ENCODE measurements at regions not wholly inside any gene's neighbourhood (a gene's known extent, or its start where the extent isn't known, plus 50 kb on each side); places are given as distances from the start of the nearest gene placed in this dataset.
"Not testable (repeated sequence)": the region's sequence is repeated elsewhere in the genome, so short reads cannot be mapped to it uniquely, and the experiment has no call there.

DNA sequence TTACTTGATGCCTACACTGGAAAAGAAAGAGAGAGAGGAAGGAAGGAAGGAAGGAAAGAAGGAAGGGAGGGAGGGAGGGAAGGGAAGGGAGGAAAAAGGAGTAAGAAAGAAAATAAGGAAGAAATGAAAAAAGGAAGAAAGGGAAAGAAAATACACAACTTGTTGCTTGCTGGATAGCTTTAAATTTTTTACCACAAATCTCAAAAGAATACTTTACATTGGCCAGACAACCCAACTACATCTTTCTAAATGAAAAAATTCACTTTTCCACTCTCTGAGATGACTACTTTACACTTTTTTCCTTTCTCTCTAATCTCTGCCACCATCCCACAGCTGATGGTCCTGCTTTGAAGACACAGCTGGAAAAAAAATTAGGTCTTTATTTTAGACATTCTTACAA is 228.9 kb upstream of the FAM78B start:
- DNase-seq, result no peak

GRCh38 chr1:166409253-166410082 is 242.7 kb upstream of the FAM78B start:
- DNase-seq, result not testable (repeated sequence)

GRCh38 chr1:166410083-166410385 is 243.2 kb upstream of the FAM78B start:
- no peak for DNase-seq

DNA sequence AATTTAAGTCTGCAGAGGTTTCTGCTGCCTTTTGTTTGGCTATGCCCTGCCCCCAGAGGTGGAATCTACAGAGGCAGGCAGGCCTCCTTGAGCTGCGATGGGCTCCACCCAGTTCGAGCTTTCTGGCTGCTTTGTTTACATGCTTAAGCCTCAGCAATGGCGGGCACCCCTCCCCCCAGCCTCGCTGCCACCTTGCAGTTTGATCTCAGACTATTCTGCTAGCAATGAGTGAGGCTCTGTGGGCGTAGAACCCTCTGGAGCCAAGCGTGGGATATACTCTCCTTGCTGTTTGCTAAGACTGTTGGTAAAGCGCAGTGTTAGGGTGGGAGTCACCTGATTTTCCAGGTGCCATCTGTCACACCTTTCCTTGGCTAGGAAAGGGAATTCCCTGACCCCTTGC is 250.0 kb upstream of the FAM78B start:
- DNase-seq, result not testable (repeated sequence)

- DNase-seq, result no peak
Observed at GRCh38 chr1:166418344-166418933, 251.6 kb upstream of the FAM78B start.

DNA sequence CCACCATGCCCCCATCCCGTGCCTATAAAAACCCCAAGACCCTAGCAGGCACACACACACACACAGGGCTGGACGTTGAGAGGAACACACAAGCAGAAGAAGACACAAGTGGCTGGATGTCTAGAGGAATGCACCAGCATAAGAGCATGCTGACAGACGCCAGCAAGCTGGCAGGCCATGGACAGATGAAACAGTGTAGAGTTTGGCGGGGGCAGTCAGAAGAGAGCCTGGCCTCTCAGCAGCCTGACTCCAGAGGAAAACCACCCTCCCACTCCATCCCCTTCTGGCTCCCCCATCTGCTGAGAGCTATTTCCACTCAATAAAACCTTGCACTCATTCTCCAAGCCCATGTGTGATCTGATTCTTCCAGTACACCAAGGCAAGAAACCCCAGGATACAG is 255.8 kb upstream of the FAM78B start:
- not testable (repeated sequence) for DNase-seq

- DNase-seq, result no peak
Observed at GRCh38 chr1:166432655-166433054, 265.9 kb upstream of the FAM78B start.

- not testable (repeated sequence) for DNase-seq
Observed at GRCh38 chr1:166433404-166434304, 266.9 kb upstream of the FAM78B start.

GRCh38 chr1:166457700-166458099 is 290.9 kb upstream of the FAM78B start:
- DNase-seq, result no peak

DNA sequence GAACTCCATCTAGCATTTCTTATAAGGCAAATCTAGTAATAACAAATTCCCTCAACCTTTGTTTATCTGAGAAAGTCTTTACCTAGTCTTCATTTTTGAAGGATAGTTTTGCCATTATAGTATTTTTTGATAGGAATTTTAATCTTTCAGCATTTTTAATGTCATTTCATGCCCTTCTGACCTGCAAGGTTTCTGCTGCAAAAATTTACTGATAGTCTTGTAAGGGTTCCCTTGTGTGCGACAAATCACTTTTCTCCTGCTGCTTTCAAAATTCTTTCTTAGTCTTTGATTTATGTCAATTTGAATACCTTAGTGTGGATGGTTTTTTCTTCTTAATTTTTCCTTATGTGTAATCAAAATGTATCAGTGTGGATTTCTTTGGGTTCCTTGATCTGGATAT is 297.5 kb upstream of the FAM78B start:
- no peak for DNase-seq

GRCh38 chr1:166470014-166470413 is 303.2 kb upstream of the FAM78B start:
- no peak for DNase-seq

DNA sequence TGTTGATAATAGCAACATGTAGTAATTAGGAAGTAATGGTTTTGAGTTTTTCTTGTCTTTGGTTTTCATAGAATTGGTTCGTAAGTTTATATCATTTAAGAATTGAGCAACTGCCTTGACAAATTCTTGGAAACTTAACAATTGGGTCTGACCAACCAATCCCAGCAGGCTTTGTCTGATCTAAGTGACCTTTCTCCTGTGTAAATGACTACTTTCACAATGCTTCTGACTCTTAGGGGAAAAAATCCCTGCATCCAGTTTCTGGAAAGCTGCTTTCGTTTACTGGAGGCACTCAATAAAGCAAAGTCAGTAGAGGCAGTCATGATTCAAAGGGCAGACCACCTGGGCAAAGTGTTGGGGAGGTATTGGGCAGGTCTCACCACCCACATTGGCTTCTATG is 303.6 kb upstream of the FAM78B start:
- DNase-seq, result no peak

DNA sequence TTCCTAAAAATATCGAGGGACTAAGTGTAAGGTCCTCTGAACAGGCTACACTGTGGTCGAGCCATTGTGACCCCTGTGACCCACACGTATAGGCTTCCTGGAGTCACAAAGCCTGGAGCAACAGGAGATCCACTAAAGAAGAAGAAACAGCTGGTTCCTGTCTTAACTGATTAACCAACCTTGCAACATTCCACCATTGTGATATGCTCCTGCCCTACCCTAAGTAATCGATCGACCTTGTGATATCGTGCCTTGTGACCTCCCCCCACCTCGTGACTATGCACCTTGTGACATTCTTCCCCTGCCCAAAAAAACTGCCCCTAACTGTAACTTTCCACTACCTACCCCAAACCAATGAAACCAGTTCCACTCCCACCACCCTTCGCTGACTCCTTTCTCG is 304.6 kb upstream of the FAM78B start:
- no peak for DNase-seq

GRCh38 chr1:166479052-166479631 is 312.3 kb upstream of the FAM78B start:
- DNase-seq, result peak; percentile 63

DNA sequence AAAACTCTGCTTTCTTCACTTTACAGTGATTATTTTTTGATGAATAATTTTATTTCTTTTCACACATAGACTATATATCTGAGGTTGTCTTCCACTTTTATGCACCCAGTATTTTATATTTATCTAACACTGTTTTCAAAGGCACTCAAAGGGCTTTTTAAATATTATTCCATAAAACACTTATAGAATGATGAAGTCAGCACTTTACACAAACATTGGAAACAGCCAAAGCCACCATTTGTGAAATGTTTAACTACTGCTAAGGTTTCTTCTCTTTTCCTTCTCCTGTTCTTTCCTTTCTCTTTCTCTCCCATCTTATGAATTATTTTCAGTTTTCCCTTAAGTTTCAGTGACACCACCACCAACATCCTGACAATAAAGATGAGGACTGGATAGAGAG is 317.7 kb upstream of the FAM78B start:
- no peak for DNase-seq

DNA sequence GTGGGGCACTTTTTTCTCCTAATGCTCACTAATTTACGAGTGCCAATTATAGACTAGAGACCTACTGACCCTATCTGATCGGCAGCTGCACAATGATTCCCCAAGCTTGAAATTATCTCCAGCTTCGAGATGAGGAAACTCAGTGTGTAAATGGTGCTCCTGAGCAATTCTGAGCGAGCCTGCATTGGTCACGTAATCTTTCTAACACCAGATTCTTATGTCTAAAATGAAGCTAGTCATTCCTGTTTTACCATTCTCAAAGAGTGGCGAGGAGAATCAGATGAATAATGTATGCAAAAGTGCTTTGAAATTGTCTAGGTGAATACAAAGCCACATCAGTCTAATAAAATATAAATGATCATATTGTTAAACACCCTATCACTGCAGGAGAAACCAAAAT is 318.1 kb upstream of the FAM78B start:
- no peak for DNase-seq

GRCh38 chr1:166485620-166486019 is 318.8 kb upstream of the FAM78B start:
- no peak for DNase-seq

- DNase-seq, result no peak
Observed at GRCh38 chr1:166488327-166488726, 321.5 kb upstream of the FAM78B start.

- no peak for DNase-seq
Observed at GRCh38 chr1:166489356-166489669, 322.5 kb upstream of the FAM78B start.

DNA sequence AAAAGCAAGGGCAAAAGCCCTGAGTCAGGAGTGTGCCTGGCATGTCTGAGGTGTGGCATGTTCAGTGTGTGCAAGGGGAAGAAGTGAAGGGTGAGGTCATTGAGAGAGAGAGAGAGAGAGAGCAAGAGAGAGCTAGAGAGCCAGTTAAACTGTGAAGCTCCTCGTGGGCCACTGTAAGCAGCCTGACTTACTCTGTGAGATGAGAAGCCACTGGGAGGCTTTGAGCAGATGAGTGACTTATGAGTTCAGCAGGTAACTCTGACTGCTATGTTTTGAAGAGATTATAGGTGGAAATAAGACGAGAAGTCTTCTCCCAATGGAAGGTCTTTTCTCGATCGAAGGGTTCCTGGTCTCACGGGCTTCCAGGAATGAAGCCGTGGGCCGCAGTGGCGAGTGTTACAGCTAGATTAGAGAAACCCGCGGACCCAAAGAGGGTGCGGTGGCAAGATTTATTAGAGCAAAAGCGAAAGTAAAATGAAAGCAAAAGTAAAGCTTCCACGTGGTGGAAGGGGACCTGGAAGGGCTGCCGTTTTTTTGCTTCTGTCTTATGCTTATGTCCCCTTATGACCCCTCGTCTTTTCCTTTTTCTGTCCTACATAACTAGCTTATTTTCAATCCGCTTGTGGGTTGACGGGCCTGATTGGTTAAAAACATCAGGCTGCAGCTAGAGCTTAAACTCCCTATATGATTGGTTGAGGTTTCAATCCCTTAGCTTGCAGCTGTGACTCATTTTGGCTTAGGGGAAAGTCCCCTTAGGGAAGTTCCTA is 323.1 kb upstream of the FAM78B start:
- peak; percentile 63 for DNase-seq

- DNase-seq, result no peak
Observed at GRCh38 chr1:166490437-166490991, 323.7 kb upstream of the FAM78B start.

DNA sequence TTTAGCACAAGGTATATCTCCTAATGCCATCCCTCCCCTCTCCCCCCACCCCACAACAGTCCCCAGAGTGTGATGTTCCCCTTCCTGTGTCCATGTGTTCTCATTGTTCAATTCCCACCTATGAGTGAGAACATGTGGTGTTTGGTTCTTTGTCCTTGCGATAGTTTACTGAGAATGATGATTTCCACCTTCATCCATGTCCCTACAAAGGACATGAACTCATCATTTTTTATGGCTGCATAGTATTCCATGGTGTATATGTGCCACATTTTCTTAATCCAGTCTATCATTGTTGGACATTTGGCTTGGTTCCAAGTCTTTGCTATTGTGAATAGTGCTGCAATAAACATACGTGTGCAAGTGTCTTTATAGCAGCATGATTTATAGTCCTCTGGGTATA is 327.0 kb upstream of the FAM78B start:
- not testable (repeated sequence) for DNase-seq
